ENCODE measurements at regions not wholly inside any gene's neighbourhood (a gene's known extent, or its start where the extent isn't known, plus 50 kb on each side); places are given as distances from the start of the nearest gene placed in this dataset.
"Not testable (repeated sequence)": the region's sequence is repeated elsewhere in the genome, so short reads cannot be mapped to it uniquely, and the experiment has no call there.

- no peaks in the 10 kb centered on the region for H3K27me3 Mint-ChIP-seq (ENCODE audit: low read depth)
- H3K4me1 Mint-ChIP-seq (ENCODE audit: low read depth), result no peaks in the 10 kb centered on the region
- no peaks in the 10 kb centered on the region for H3K36me3 Mint-ChIP-seq (ENCODE audit: low read depth)
- H3K4me3 Mint-ChIP-seq, result no peak overlapping the region
- peaks cover 14% of the 10 kb centered on the region for H3K9me3 Mint-ChIP-seq
- H3K27ac Mint-ChIP-seq, result no peak overlapping the region
These were observed 729.0 kb upstream of the AADAT start for GRCh38 chr4:170818786-170819185.

GRCh38 chr4:170805352-170805751 is 715.6 kb upstream of the AADAT start:
- Mint-ChIP-seq H3K9me3 (peaks cover 5% of the 10 kb centered on the region), H3K4me3 (no peak overlapping the region), H3K27ac (no peak overlapping the region), H3K27me3 (ENCODE audit: low read depth) (no peaks in the 10 kb centered on the region), H3K36me3 (ENCODE audit: low read depth) (no peaks in the 10 kb centered on the region), H3K4me1 (ENCODE audit: low read depth) (no peaks in the 10 kb centered on the region)

GRCh38 chr4:170804930-170805329 is 715.2 kb upstream of the AADAT start:
- no peak overlapping the region for H3K4me3 Mint-ChIP-seq
- no peak overlapping the region for H3K27ac Mint-ChIP-seq
- peaks cover 4% of the 10 kb centered on the region for H3K9me3 Mint-ChIP-seq

GRCh38 chr4:170803492-170803891 is 713.7 kb upstream of the AADAT start:
- Mint-ChIP-seq H3K4me3 (no peak overlapping the region), H3K27me3 (ENCODE audit: low read depth) (no peaks in the 10 kb centered on the region), H3K4me1 (ENCODE audit: low read depth) (no peaks in the 10 kb centered on the region)

More at GRCh38 chr4:170804930-170805329, 715.2 kb upstream of the AADAT start:
- no peaks in the 10 kb centered on the region for H3K36me3 Mint-ChIP-seq (ENCODE audit: low read depth)
- no peaks in the 10 kb centered on the region for H3K27me3 Mint-ChIP-seq (ENCODE audit: low read depth)
- H3K4me1 Mint-ChIP-seq (ENCODE audit: low read depth), result no peaks in the 10 kb centered on the region

GRCh38 chr4:170801771-170802170 is 712.0 kb upstream of the AADAT start:
- no peaks in the 10 kb centered on the region for H3K4me1 Mint-ChIP-seq (ENCODE audit: low read depth)
- no peaks in the 10 kb centered on the region for H3K9me3 Mint-ChIP-seq
- no peak overlapping the region for H3K27ac Mint-ChIP-seq
- H3K4me3 Mint-ChIP-seq, result no peak overlapping the region
- no peaks in the 10 kb centered on the region for H3K27me3 Mint-ChIP-seq (ENCODE audit: low read depth)
- no peaks in the 10 kb centered on the region for H3K36me3 Mint-ChIP-seq (ENCODE audit: low read depth)

More at GRCh38 chr4:170803492-170803891, 713.7 kb upstream of the AADAT start:
- no peak overlapping the region for H3K27ac Mint-ChIP-seq
- H3K9me3 Mint-ChIP-seq, result no peaks in the 10 kb centered on the region
- no peaks in the 10 kb centered on the region for H3K36me3 Mint-ChIP-seq (ENCODE audit: low read depth)

GRCh38 chr4:170794525-170794924 is 704.8 kb upstream of the AADAT start:
- Mint-ChIP-seq H3K4me1 (ENCODE audit: low read depth) (no peaks in the 10 kb centered on the region), H3K27me3 (ENCODE audit: low read depth) (no peaks in the 10 kb centered on the region), H3K4me3 (no peak overlapping the region), H3K27ac (no peak overlapping the region), H3K9me3 (no peaks in the 10 kb centered on the region), H3K36me3 (ENCODE audit: low read depth) (no peaks in the 10 kb centered on the region)

- H3K4me1 Mint-ChIP-seq (ENCODE audit: low read depth); H3K9me3 Mint-ChIP-seq; H3K4me3 Mint-ChIP-seq; H3K36me3 Mint-ChIP-seq (ENCODE audit: low read depth); H3K27me3 Mint-ChIP-seq (ENCODE audit: low read depth); H3K27ac Mint-ChIP-seq: not testable (repeated sequence)
These were observed 698.8 kb upstream of the AADAT start for GRCh38 chr4:170788540-170789051.

- H3K4me1 Mint-ChIP-seq (ENCODE audit: low read depth), result no peaks in the 10 kb centered on the region
- H3K27me3 Mint-ChIP-seq (ENCODE audit: low read depth), result no peaks in the 10 kb centered on the region
- H3K9me3 Mint-ChIP-seq, result no peaks in the 10 kb centered on the region
- H3K36me3 Mint-ChIP-seq (ENCODE audit: low read depth), result no peaks in the 10 kb centered on the region
- no peak overlapping the region for H3K4me3 Mint-ChIP-seq
- no peak overlapping the region for H3K27ac Mint-ChIP-seq
These were observed 687.9 kb upstream of the AADAT start for GRCh38 chr4:170777663-170778062.

GRCh38 chr4:170776983-170777382 is 687.2 kb upstream of the AADAT start:
- Mint-ChIP-seq H3K4me1 (ENCODE audit: low read depth) (no peaks in the 10 kb centered on the region), H3K27me3 (ENCODE audit: low read depth) (no peaks in the 10 kb centered on the region), H3K9me3 (no peaks in the 10 kb centered on the region), H3K27ac (no peak overlapping the region), H3K4me3 (no peak overlapping the region), H3K36me3 (ENCODE audit: low read depth) (no peaks in the 10 kb centered on the region)

GRCh38 chr4:170775851-170776250 is 686.1 kb upstream of the AADAT start:
- Mint-ChIP-seq H3K27me3 (ENCODE audit: low read depth) (no peaks in the 10 kb centered on the region), H3K4me1 (ENCODE audit: low read depth) (no peaks in the 10 kb centered on the region), H3K36me3 (ENCODE audit: low read depth) (no peaks in the 10 kb centered on the region), H3K4me3 (no peak overlapping the region), H3K27ac (no peak overlapping the region), H3K9me3 (no peaks in the 10 kb centered on the region)

- H3K4me3 Mint-ChIP-seq, result no peak overlapping the region
- no peaks in the 10 kb centered on the region for H3K27me3 Mint-ChIP-seq (ENCODE audit: low read depth)
- no peaks in the 10 kb centered on the region for H3K9me3 Mint-ChIP-seq
- no peak overlapping the region for H3K27ac Mint-ChIP-seq
- H3K4me1 Mint-ChIP-seq (ENCODE audit: low read depth), result no peaks in the 10 kb centered on the region
- no peaks in the 10 kb centered on the region for H3K36me3 Mint-ChIP-seq (ENCODE audit: low read depth)
These were observed 684.0 kb upstream of the AADAT start for GRCh38 chr4:170773709-170774273.

- Mint-ChIP-seq H3K27ac (no peak overlapping the region), H3K36me3 (ENCODE audit: low read depth) (no peaks in the 10 kb centered on the region), H3K4me3 (no peak overlapping the region), H3K4me1 (ENCODE audit: low read depth) (no peaks in the 10 kb centered on the region), H3K9me3 (no peaks in the 10 kb centered on the region), H3K27me3 (ENCODE audit: low read depth) (no peaks in the 10 kb centered on the region)
These were observed 682.7 kb upstream of the AADAT start for GRCh38 chr4:170772429-170772828.

GRCh38 chr4:170770664-170771063 is 680.9 kb upstream of the AADAT start:
- no peaks in the 10 kb centered on the region for H3K36me3 Mint-ChIP-seq (ENCODE audit: low read depth)
- no peaks in the 10 kb centered on the region for H3K9me3 Mint-ChIP-seq
- no peaks in the 10 kb centered on the region for H3K4me1 Mint-ChIP-seq (ENCODE audit: low read depth)
- H3K27ac Mint-ChIP-seq, result no peak overlapping the region
- H3K4me3 Mint-ChIP-seq, result no peak overlapping the region
- H3K27me3 Mint-ChIP-seq (ENCODE audit: low read depth), result no peaks in the 10 kb centered on the region

- Mint-ChIP-seq H3K27me3 (ENCODE audit: low read depth) (no peaks in the 10 kb centered on the region), H3K27ac (no peak overlapping the region), H3K9me3 (no peaks in the 10 kb centered on the region), H3K4me1 (ENCODE audit: low read depth) (no peaks in the 10 kb centered on the region), H3K4me3 (no peak overlapping the region), H3K36me3 (ENCODE audit: low read depth) (no peaks in the 10 kb centered on the region)
These were observed 680.1 kb upstream of the AADAT start for GRCh38 chr4:170769862-170770261.

- Mint-ChIP-seq H3K36me3 (ENCODE audit: low read depth) (no peaks in the 10 kb centered on the region), H3K27me3 (ENCODE audit: low read depth) (no peaks in the 10 kb centered on the region), H3K27ac (no peak overlapping the region), H3K4me3 (no peak overlapping the region), H3K9me3 (peaks cover under 1% of the 10 kb centered on the region), H3K4me1 (ENCODE audit: low read depth) (no peaks in the 10 kb centered on the region)
These were observed 669.2 kb upstream of the AADAT start for GRCh38 chr4:170758988-170759387.

- no peak overlapping the region for H3K4me3 Mint-ChIP-seq
- H3K9me3 Mint-ChIP-seq, result peaks cover 15% of the 10 kb centered on the region
- H3K36me3 Mint-ChIP-seq (ENCODE audit: low read depth), result no peaks in the 10 kb centered on the region
- no peaks in the 10 kb centered on the region for H3K27me3 Mint-ChIP-seq (ENCODE audit: low read depth)
- no peak overlapping the region for H3K27ac Mint-ChIP-seq
- no peaks in the 10 kb centered on the region for H3K4me1 Mint-ChIP-seq (ENCODE audit: low read depth)
These were observed 660.8 kb upstream of the AADAT start for GRCh38 chr4:170750519-170750918.

All from T-helper 1 cell treated with Interleukin-12 subunit alpha and Interleukin-12 subunit beta and Interleukin-4 antibody, amounts not matched to agents 30 μg/mL and 1 μg/mL, for 36 hours (primary cell).